RWPE2 (cell line): ENCODE measurements at regions not wholly inside any gene's neighbourhood (a gene's known extent, or its start where the extent isn't known, plus 50 kb on each side); places are given as distances from the start of the nearest gene placed in this dataset.
"Not testable (repeated sequence)": the region's sequence is repeated elsewhere in the genome, so short reads cannot be mapped to it uniquely, and the experiment has no call there.

Experiments used
- ATAC-seq: fragments of 200-7000 bp; cut with Tn5 transposase; 3 replicates; pipeline ENCODE4 v1.9.1; 2021; ENCODE audit warnings: low read depth
- DNase-seq: peaks from one replicate; pipeline ENCODE4 v3.0.0-alpha.2; 2020; ENCODE audit warnings: low spot score
- H3K27ac ChIP-seq: fragments of 450-650 bp; 2 replicates; pipeline ENCODE4 v1.5.1; 2017; ENCODE audit warnings: mild to moderate bottlenecking; ENCODE audit not compliant: poor library complexity, severe bottlenecking
- H3K27me3 ChIP-seq: fragments of 250-450 bp; sonication (Bioruptor Pico); 2 replicates; pipeline ENCODE4 v1.5.1; 2021; ENCODE audit warnings: mild to moderate bottlenecking, moderate library complexity; ENCODE audit not compliant: insufficient read depth, poor library complexity, severe bottlenecking
- H3K36me3 ChIP-seq: fragments of 250-450 bp; sonication (Bioruptor Pico); 2 replicates; pipeline ENCODE4 v1.5.1; 2020; ENCODE audit warnings: low read depth, mild to moderate bottlenecking, moderate library complexity
- H3K4me1 ChIP-seq: fragments of 250-450 bp; sonication (Bioruptor Pico); 2 replicates; pipeline ENCODE4 v1.5.1; 2021; ENCODE audit warnings: mild to moderate bottlenecking, moderate library complexity; ENCODE audit not compliant: insufficient read depth, poor library complexity, severe bottlenecking
- H3K4me3 ChIP-seq: fragments of 250-450 bp; sonication (Bioruptor Pico); 2 replicates; pipeline ENCODE4 v1.5.1; 2021; ENCODE audit warnings: mild to moderate bottlenecking, moderate library complexity; ENCODE audit not compliant: severe bottlenecking
- H3K9me3 ChIP-seq: fragments of 250-450 bp; sonication (Bioruptor Pico); 2 replicates; pipeline ENCODE4 v1.5.1; 2021; ENCODE audit warnings: mild to moderate bottlenecking, moderate library complexity; ENCODE audit not compliant: severe bottlenecking

DNA sequence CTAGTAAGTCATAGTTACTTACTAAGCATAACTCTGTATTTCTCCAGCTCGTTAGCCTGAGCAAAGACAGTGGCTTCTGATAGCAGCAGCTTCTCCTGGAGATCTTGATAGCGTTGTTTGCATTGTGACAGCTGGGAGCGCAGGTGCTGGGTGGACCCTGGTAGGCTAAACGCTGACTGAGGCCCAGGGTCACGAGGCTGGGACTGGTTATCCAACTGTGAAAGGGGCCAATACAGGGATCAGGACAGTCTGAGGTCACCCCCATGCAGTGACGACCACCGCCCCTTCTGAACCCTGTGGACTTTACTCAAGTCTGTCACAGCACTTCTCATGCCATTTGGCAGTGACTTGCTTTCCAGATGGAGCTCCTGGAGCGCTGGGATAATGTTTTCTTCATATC lies 104.4 kb downstream of the NBPF8 start:
- H3K4me1 ChIP-seq, H3K4me3 ChIP-seq, ATAC-seq, DNase-seq, H3K27ac ChIP-seq, H3K27me3 ChIP-seq, H3K9me3 ChIP-seq, H3K36me3 ChIP-seq: not testable (repeated sequence)

DNA sequence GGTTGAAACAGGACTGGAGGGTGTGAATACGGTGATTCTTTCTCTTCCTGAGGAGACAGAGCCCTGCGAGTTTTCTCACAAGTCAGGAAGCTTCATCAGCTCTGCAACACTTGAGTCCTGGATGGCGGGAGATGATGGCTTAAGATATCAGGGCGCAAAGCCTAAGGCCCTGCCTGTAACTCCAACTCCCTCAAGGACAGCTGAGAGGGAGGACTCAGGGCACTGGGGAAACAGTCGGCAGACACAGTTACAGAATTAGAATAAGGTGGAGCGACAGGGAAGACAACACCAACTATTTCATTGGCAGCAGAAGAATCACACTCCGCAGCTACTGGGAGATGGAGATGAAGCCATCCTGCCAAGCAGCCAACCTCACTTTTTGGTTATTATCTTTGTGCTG lies 109.6 kb downstream of the NBPF8 start:
- H3K9me3 ChIP-seq, H3K27me3 ChIP-seq, H3K4me1 ChIP-seq, ATAC-seq, H3K27ac ChIP-seq, H3K4me3 ChIP-seq, H3K36me3 ChIP-seq, DNase-seq: not testable (repeated sequence)

DNA sequence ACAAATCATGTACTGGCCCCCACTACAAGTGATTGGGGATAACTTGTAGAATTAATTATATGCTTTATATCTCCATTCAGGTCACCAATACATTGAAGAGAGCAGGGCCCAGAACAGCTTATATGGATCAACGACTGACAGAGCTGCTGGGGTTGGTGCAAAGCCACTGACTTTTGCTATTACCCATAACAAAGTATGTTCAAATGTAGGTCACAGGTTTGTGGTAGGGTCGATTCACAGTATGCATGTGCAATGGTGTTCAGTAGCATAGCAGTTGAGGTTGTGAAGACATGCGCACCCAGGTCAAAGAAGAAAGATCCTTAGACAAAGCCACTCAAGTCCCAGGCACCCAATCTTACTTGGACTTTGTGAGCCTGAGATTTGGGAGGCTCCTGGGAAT lies 110.6 kb downstream of the NBPF8 start:
- H3K4me1 ChIP-seq, H3K9me3 ChIP-seq, H3K4me3 ChIP-seq, DNase-seq, H3K27me3 ChIP-seq, ATAC-seq, H3K36me3 ChIP-seq, H3K27ac ChIP-seq: not testable (repeated sequence)

DNA sequence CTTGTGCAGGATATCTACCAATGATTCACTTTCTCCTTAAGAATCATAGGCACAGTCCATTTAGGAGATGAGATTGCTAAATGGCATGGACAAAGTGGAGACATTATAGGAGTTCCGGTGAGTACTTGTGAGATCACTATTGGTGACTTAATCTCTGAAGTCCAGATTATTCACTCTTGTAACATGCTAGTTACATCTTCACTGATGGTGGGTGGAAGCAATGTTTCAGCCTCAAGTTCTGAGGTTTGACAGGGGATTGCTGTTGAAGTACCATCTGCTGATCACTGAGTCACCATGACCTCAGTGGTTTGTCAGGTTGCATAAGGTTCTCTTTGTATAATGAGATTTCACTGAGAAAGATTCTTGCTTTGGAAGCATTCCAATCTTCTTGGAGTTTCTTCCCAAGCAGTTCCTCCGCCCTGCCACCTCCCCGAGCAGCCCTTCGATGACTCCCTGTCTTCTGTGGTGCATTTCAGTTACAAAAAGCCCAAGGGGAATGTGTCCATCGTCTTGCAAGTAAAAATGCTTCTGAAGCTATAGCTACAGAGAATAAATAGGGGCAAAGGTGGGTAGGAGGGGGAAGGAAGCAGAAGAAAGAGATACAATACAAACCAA lies 114.7 kb downstream of the NBPF8 start:
- not testable (repeated sequence) for H3K4me3 ChIP-seq, H3K9me3 ChIP-seq, H3K4me1 ChIP-seq, H3K36me3 ChIP-seq, H3K27me3 ChIP-seq, H3K27ac ChIP-seq
- peak; percentile 94 for ATAC-seq
- DNase-seq: peak; percentile 61

DNA sequence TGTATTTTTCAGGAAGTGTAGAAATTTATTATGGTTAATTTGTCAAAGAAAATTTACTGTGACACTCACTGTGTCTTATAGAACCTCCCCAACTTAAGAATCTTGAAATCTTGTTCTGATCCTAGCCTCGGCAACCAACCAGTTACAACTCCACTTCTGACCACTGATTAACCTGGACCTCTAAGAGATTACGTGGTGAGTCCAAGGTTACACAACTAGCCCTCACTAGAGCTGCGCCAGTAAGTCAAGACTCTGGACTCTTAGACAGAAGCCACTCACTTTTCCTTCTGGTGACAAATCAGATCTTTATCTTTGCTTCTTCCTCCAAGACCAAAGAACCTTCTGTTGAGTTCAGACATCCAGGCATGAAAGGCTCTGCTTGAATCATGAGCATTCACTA lies 116.6 kb downstream of the NBPF8 start:
- not testable (repeated sequence) for H3K9me3 ChIP-seq, H3K4me3 ChIP-seq, H3K36me3 ChIP-seq, H3K4me1 ChIP-seq, DNase-seq, H3K27me3 ChIP-seq, H3K27ac ChIP-seq, ATAC-seq

DNA sequence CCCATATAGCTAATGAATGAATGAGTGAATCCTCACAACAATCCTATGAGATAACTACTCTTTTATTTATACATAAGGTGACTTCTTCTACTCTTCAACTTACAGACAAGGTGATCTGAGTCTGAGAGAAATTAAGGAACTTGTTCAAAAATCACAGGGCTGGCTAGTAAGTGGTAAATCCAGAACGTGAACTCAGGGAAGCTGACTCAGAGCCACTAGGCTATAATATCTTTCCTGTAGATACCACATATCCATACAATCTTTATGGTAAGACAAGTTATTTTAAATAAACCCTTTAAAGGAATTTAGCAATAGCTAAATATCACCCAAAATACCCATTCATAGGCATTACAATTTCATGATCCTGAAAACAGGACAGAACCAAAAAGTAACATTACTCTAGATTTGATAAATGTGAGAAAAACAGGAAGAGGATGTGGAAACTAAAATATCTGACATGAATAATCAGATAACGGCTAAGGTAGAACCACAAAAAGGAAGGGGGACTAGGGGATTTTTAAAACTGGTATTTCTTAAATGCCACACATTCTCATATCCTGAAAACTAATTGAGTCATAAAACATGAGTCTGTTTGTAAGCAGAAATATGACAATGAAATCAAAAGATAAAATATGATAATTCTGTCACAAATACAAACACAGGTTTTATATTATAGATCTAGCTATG lies 119.7 kb downstream of the NBPF8 start:
- not testable (repeated sequence) for H3K9me3 ChIP-seq, H3K36me3 ChIP-seq, H3K4me1 ChIP-seq, DNase-seq, H3K4me3 ChIP-seq, H3K27me3 ChIP-seq
- H3K27ac ChIP-seq: peak overlapping the region; percentile 86
- ATAC-seq: peak; percentile 9; the same call in 1 of the 3 replicates

DNA sequence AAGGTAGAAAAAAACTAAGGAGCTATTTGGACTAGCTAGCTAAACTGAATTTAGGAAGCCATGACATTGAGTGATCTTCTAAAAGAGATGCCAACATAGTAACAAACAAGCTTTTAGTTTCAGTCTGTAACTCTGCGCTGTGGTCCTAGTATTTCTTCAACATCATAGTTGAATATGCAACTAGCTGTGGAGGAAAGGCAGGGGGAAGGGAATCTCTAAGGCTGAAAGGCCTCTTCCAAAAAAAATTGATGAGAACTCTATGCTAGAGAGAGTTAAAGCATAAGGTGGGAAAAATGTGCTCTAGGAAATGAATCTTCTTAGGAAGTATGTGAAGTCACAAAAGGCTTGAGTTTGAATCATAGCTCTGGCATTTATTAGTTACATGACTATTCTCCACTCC lies 120.2 kb downstream of the NBPF8 start:
- not testable (repeated sequence) for H3K9me3 ChIP-seq, H3K4me1 ChIP-seq, H3K4me3 ChIP-seq, H3K27me3 ChIP-seq, H3K36me3 ChIP-seq, DNase-seq
- ATAC-seq: peak; percentile 93
- peak overlapping the region; percentile 86 for H3K27ac ChIP-seq

DNA sequence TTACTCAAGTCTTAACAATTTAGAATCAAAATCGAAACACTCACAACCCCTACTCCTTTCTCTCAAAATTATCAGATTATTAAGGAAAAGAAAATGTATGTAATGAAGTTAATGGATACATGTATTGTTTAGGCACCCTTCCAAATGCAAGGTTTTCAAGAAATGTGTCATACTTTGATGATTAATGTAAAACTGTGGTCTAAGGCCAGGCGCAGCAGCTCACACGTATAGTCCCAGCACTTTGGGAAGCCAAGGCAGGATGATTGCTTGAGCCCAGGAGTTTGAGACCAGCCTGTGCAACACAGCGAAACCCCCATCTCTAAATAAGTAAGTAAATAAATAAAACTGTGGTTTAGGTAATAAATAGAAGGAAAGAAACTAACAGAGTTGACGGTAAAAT lies 126.6 kb downstream of the NBPF8 start:
- not testable (repeated sequence) for DNase-seq, H3K27ac ChIP-seq

DNA sequence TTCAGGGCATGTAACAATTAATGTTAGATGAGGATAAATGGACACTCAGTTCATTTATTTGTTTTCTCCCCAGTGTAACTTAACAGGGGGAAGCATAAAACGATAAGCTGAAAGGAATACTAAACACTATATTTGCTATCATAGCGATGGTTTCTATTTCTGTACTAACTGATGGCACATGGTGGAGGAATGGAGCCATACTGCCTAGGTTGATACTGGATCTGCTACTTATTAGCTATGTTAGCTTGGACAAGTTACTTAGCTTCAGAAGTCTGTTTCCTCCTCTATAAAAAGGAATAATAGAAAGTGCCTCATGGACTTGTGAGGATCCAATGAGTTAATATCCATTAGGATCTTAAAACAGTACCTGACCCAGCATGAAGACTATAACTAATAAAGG lies 127.5 kb downstream of the NBPF8 start:
- H3K36me3 ChIP-seq, DNase-seq, ATAC-seq, H3K9me3 ChIP-seq, H3K4me1 ChIP-seq, H3K27ac ChIP-seq, H3K4me3 ChIP-seq, H3K27me3 ChIP-seq: not testable (repeated sequence)

More for the DNA sequence above, 126.6 kb downstream of the NBPF8 start:
- not testable (repeated sequence) for H3K4me3 ChIP-seq, H3K36me3 ChIP-seq, H3K27me3 ChIP-seq, H3K4me1 ChIP-seq, H3K9me3 ChIP-seq
- peak; percentile 78 for ATAC-seq

DNA sequence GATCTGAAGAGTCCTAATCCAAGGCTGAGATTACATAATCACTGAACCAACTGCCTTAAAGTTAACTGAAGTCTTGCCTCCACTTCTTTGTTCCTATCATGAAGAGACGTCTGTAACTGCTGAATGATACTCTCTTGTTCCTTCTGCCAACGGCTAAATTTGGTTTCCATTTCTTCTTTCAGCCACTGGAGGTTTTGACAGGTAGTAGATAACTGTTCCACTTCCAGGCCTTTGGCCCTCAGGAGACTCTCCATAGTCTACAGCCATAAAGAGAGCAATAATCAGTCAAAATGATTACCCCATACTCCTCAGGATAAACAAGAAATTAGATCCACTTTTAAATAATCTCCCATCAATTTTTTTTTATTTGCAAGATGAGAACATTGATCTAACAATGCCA lies 128.1 kb downstream of the NBPF8 start:
- not testable (repeated sequence) for H3K4me1 ChIP-seq, H3K4me3 ChIP-seq, H3K9me3 ChIP-seq, DNase-seq, H3K27ac ChIP-seq, H3K27me3 ChIP-seq, ATAC-seq, H3K36me3 ChIP-seq

DNA sequence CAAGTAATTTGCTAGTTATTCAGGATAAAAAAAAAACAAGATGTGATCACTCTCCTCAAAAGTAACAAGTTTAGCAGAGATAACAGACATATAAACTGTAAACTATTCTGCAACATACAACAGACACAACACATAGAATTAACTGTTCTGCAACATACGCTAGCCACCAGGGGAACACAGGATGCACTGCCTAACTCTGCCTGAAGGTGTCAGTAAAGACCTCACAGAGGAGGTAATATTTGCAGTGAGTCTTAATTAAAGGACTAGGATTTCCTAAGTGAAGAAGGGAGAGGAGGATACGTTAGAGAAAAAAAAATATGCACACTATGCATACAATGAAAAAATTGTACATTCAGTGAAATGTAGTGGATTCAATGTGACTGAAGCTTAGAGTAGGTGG lies 129.6 kb downstream of the NBPF8 start:
- not testable (repeated sequence) for DNase-seq, H3K4me1 ChIP-seq, H3K4me3 ChIP-seq, H3K9me3 ChIP-seq, H3K36me3 ChIP-seq, H3K27ac ChIP-seq, H3K27me3 ChIP-seq
- peak; percentile 83 for ATAC-seq

DNA sequence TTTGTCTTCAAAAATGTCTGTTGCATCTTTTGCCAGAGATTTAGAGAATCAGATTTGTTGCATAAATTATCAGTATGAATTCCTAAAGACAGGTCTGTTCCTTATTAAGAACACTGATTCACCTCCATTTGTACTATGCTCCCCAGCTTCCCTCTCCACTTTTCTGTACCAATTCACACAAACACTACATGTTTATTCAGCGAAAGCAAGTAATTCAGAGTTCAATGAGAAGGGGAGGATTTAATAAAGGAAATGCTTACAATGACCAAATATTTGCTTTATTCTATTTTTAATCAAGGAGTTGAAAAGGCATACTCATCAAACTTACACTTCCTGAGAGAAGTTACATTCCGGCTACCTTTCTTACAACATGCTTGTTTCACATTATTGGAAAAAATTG lies 135.5 kb downstream of the NBPF8 start:
- H3K9me3 ChIP-seq, H3K4me1 ChIP-seq, H3K36me3 ChIP-seq, H3K27me3 ChIP-seq, H3K4me3 ChIP-seq, ATAC-seq, H3K27ac ChIP-seq, DNase-seq: not testable (repeated sequence)
